DMS53 treated with DMSO at 0.1 percent for 48 hours (cell line): ENCODE measurements at regions not wholly inside any gene's neighbourhood (a gene's known extent, or its start where the extent isn't known, plus 50 kb on each side); places are given as distances from the start of the nearest gene placed in this dataset.
"Not testable (repeated sequence)": the region's sequence is repeated elsewhere in the genome, so short reads cannot be mapped to it uniquely, and the experiment has no call there.

Source experiments
- DNase-seq: peaks from one replicate; lab custom pipeline; 2025; ENCODE audit not compliant: unreplicated experiment; lab: John Stamatoyannopoulos, UW

DNA sequence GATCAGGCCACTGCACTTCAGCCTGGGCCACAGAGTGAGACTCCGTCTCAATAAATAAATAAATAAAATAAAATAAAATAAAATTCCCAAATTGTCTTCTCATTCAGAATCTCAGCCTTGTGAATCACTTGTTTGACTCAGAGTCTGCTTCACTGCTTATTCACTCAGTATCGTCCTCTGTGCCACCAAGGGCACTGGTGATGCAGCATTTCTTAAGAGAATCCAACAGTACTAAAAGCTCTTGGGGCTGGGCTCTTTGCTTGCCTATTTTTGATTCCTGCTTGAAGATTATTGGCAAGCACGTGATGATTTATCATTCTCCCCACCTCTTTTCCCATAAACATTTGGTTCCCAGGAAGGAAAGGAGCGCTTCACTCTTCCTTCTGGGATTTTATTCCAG is 54.8 kb upstream of the HMGB1 start:
- DNase-seq: no peak

DNA sequence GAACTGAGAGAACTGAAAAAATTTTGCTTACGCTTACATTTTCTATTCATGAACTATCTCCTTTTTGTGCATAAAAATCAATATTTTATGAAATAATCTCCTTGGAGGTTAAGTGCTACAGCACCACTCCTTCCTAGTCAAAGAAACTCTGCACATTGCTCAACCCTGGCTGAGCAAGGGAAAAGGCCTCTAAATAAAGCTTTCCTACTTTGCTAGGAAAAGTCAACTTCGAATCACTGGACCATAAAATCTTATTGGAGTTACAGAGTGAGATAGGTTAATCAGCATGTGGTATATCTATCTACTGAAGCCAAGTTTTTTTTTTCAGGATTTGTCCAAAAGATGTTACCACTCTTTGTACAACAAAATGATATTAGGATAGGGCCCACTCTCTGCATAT is 57.5 kb upstream of the HMGB1 start:
- no peak for DNase-seq

DNA sequence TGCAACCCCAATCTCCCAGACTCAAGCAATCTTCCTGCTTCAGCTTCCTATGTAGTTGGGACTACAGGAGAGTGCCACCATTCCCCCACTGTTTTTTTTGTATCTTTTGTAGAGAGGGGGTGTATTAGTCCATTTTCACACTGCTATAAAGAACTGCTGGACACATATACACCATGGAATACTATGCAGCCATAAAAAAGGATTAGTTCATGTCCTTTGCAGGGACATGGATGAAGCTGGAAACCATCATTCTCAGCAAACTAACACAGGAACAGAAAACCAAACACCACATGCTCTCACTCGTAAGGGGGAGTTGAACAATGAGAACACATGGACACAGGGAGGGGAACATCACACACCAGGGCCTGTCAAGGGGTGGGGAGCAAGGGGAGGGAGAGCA is 58.1 kb upstream of the HMGB1 start:
- not testable (repeated sequence) for DNase-seq

DNA sequence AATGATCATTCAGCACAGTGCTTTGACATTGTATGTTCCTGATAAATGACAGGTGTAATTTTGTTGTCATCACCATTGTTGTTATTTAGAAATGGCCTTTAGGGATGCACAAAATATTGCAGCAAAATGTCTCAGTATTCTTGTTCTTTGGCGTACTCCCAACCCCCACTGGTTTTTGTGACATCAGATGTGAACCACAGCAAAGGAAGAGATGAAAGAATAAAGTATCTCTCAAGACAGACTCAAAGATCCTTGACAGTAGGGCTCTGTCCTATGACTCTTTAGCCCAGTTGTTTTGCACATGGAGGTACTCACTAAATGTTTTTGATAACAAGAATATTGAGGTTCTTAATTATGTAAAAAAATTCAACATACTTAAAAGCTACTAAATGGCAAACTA is 59.5 kb upstream of the HMGB1 start:
- not testable (repeated sequence) for DNase-seq

DNA sequence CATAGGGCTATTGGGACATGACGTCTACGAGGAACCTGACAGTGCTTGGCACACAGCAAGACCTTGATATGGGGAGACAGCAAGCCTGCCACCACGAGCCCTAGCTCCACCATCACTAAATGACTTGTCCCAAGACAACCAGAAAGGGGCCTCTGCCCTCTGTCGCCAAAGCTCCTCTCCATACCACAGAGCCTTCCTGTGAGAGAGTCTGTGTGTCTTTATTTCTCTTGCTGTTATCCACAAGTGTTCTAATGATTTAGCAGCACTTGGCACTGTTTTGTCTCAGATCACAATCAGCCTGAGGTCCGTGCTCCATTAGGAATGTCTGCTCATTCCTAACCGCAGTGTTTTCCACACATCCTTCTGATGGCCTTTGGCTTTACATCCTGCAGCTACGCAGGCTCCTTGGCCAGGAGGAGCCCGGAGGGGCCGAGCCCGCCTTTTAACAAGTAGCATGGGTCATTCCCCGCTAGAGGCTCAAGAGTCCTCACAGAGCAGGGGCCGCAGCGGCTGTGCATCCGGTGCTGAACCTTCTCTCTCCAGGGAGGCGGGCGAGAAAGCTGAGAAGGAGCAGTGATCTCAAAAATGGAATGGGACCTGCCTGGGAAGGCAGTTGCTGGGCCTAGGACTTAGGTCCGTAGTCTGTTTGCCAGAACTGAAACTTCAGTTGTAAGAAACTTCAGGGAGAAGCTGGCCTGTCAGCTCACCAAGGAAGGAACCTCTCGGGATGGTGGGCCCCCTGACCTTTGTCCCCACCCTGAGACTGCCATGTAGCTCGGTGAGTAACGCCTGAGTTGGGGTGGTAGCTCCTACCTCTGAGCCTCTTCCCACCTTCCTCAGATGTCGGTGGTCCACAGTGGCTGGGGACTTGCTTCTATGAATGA is 61.1 kb upstream of the HMGB1 start:
- no peak for DNase-seq

DNA sequence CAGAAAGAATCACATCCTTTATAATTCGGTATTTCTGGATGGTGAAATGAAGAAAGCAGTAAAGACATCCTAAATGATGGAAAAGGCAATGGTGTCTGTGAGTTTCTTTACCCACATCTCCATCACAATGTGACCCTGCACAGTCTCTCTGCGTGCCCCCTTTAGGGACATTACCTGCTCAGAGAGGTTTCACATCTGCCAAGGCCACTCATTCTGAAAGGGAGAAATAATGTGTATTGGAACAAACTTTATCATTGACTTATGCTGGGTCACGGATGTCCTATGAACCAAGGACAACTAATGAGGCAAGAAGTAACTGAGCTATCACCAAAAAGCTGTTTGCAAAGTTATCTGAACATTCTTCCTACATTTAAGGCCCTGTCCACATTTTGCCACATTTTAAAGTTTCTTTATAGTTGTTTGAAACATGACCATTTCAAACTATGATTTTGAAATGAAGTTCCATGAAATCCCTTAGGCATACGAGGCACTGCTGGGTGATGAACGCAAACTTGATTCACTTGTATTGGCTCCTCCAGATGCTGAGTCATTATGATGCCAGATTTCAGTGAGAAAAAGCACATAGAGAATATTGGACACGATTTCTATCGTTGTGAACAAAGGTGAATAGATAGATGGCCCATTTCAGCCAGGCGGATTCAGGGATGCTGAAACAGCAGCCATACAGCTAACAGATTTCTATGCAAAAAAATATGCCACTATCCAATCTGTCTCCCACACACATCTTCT is 63.5 kb upstream of the HMGB1 start:
- DNase-seq: no peak

DNA sequence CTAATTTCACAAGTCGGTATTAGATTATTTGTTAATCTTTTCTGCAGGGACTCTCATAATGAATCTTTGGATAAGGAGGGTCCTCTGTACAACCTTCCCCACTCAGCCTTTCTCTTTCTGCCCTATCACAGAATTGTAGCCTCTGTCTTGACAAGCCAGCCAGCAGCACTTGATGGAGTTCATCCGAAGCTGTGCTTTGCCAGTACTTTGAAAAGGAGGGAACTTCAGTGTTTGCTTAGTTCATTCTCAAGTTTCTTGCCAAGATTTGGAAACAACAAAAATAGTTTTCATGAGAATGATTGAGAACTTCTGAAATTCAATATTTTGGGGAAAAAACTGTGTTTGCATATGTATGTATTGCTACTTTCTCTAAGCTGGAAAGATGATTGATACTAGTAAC is 69.3 kb upstream of the HMGB1 start:
- no peak for DNase-seq

DNA sequence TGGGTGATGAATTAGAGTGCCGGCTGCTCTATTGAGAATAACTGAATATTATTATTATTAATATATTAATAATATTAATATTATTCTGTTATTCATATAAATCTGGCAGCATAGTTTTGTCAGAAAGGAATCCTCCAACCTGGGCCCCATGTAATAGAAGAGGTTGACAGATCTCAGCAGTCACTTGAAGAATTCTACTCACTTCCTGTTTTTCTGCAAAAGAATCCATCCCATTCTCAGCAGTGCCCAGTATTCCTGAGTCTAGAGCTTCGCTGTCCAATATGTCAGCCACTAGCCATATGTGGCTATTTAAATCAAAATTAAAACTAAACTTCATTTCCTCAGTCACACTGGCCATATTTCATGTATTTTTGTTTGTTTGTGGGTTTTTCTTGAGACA is 72.4 kb upstream of the USPL1 start:
- DNase-seq: no peak

DNA sequence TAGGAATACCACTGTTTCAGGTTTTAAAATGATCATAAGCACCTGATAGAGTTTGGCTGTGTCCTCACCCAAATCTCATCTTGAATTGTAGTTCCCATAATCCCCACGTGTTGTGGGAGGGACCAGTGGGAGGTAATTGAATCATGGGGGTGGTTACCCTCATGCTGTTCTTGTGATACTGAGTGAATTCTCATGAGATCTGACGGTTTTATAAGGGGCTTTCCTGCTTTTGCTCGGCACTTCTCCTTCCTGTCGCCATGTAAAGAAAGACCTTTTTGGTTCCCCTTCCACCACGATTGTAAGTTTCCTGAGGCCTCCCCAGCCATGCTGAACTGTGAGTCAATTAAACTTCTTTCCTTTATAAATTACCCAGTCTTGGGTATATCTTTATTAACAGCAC is 69.7 kb upstream of the USPL1 start:
- DNase-seq: not testable (repeated sequence)

DNA sequence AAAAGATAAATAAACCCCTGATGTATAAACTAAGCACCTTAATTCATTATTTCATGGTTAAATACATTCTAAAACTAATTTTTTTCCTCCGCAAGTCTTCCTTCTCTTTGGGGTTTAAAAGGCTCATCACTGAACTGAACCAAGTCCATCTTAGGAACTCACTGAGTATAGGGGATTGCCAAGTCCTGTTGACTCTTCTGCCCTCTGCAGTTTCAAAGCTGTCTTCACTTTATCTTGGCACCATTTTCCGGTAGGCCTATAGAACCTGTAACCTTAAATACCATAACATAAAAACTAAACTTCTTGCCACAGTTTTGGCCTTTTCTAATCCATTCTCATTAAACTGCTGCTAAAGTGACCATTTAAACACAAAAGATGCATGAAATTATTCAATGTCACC is 66.5 kb upstream of the USPL1 start:
- peak; percentile 33 for DNase-seq

DNA sequence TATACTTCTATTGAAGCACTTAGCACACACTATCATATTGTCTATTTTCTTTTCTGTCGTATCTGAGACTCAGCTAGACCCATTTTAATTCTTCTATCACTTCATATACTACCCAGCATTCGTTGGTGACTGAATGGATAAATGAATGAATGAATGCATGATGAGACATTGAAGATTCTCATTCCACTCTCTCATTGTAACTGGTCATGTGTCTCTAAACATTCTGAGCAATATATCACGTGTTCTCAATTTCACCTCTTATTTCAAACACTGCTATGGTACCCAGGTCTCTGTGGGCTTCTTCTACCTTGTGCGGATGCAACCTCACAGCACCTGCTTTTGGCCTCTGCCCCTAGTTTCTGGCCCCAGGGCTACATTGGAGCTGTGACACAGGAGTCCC is 65.2 kb upstream of the USPL1 start:
- DNase-seq: no peak

DNA sequence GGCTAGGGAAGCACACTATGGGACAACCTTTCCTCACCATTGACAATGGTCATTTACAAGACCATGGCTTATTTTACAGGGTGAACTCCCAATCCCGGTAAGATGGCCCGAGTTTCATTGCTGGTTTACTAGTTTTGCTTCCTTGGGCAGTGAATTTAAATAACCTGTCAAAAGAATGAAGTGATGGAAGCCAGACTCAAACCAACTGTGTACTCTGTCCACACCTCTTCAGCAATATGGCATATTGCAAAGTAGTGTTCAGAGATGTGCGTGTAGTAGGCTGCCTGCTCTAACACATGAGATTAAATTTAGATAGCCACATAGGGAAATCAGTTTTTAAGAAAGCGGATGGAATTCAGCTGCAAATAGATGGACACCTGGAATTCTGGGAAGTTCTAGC is 58.4 kb upstream of the USPL1 start:
- no peak for DNase-seq

DNA sequence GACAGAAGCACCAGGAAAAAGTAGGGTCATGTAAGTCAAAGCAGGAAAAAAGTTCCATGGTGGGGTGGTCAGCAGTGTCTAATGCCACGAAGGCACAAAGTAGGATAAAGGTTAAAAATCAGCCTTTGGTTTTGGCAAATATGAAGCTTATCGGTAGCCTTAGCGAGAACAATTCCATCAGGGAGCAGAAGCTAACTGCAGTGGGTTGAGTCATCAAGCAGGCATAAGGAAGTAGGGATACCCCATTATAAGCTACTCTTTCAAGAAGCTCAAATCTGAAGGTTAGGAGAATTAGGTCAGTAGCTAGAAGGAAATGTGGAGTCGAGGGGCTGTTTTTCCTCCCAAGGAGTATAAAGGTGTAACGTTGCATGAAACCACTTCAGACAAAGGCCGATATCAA is 57.5 kb upstream of the USPL1 start:
- DNase-seq: no peak

DNA sequence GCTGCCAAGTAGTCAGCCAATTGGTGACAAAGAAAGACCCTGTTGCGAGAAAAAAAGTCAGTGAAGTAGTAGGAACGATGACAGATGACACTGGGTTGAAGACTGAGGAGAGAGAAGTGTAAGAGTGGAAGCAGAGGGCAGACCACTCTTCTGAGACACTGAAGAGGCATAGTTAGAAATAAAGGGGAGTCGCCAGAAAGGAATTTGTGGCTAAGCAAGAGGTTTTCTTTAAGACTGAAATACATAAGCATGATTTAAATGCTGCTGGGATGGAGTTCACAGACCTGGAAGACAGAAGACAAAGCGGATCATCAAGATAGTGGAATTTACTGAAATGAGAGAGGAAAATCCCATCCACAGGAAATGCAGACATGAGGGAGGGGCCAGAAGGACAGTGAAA is 56.2 kb upstream of the USPL1 start:
- DNase-seq: no peak

DNA sequence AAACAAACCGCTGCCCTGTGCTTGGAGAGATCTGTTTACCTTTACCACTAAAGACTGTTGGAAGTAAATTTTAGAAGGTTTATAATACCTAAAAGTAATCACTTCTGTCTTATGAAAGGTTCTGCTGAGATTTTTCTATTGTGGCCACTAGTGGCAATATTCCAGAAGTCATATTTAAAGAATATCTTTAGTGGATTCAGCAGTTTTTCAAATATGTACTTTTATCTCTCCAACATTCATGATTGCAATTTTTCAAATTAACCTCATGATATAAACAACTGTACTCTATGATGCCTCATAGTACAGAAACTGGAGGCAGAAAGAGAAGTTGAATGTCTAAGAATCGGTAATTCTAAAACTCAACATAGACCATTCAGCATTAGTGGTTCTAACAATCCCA is 53.2 kb upstream of the USPL1 start:
- DNase-seq: no peak

DNA sequence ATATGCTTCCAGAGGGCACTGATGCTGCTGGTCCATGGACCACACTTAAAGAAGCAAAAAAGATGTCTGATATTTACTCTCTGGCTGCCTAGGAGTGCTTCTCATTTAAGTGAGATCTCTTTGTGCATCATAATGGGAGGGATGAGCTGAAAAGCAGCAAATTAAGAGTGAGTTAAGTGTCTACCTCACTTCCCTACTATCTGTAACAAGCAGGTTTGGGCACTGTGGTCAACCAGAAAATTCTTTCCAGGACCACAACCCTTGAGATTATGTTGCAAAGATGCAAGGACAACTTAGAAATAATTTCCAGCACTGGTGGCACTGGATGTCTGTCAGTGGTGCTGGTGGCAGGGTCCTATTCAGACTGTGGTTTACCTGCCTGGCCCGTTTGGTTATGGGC is 52.1 kb upstream of the USPL1 start:
- no peak for DNase-seq

DNA sequence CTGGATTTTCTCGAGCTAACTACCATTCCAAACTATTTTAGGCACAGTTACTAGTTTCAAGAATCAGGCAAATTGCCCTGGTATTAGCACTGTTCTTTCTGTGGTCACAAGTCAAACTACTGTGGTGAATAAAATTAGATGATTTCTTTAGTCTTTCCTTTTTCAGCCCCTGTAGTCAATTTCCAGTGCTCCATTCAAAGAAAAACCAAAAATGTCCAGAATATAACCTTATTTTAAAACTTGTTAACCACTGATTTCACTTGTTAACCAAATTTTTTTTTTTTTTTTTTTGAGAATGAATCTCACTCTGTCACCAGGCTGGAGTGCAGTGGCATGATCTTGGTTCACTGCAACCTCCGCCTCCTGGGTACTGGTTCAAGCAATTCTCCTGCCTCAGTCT is 50.6 kb upstream of the USPL1 start:
- DNase-seq: no peak
